Ectodermal cell (in vitro differentiated cells): ENCODE measurements at regions not wholly inside any gene's neighbourhood (a gene's known extent, or its start where the extent isn't known, plus 50 kb on each side); places are given as distances from the start of the nearest gene placed in this dataset.

Experiments used
- H3K27ac ChIP-seq: 2 replicates; pipeline ENCODE4 v1.7.0; 2013; ENCODE audit warnings: mild to moderate bottlenecking, low read depth, low read length; ENCODE audit not compliant: insufficient read depth, poor library complexity, severe bottlenecking
- H3K27me3 ChIP-seq: 2 replicates; pipeline ENCODE4 v1.7.0; 2013; ENCODE audit warnings: mild to moderate bottlenecking, low read length; ENCODE audit not compliant: insufficient read depth, control insufficient read depth, poor library complexity, severe bottlenecking
- H3K36me3 ChIP-seq: one replicate; pipeline ENCODE4 v1.7.0; 2013; ENCODE audit warnings: low read length; ENCODE audit not compliant: control insufficient read depth, insufficient read depth
- H3K4me1 ChIP-seq: one replicate; pipeline ENCODE4 v1.7.0; 2013; ENCODE audit warnings: low read length; ENCODE audit not compliant: control insufficient read depth, insufficient read depth
- H3K4me3 ChIP-seq: 2 replicates; pipeline ENCODE4 v1.7.0; 2013; ENCODE audit warnings: low read depth, low read length, control low read depth; ENCODE audit not compliant: insufficient read depth
- H3K9me3 ChIP-seq: 2 replicates; pipeline ENCODE4 v1.7.0; 2013; ENCODE audit warnings: mild to moderate bottlenecking, low read length, moderate library complexity; ENCODE audit not compliant: control insufficient read depth
- WGBS, 2 experiments: methylation state at CpG; one replicate each; pipeline ENCODE4 v1.1.7; 2013; ENCODE audit warnings: missing lambda C conversion rate in 2 of 2; 5-methylcytosine and 5-hydroxymethylcytosine counted together

DNA sequence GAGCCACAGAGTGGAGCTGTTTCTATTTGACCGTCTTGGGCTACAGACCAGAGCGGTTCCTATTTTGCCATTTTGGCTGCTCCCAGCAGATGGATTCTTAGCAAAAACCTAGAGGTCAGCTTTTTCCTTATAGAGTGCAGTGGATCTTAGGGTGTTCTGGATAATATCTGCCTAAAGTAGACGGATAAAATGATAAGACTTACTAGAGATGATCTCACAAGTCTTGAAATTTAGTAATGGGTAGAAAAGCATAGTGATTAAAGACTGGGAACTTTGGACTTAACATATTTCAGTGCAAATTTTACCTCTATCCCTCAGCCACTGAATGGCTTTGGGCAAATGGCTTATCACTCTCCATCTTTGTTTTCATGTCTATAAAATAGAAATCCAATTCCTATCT, 439.8 kb downstream of the ADGRL2 start:
- H3K27me3 ChIP-seq, result no peaks in the 10 kb centered on the region
- no peak overlapping the region for H3K27ac ChIP-seq
- WGBS, 2 experiments, result 62 to 64% methylated on average over 3 of the region's 3 CpGs
- no peaks in the 10 kb centered on the region for H3K4me1 ChIP-seq
- peaks cover 3% of the 10 kb centered on the region for H3K9me3 ChIP-seq
- H3K36me3 ChIP-seq, result no peaks in the 10 kb centered on the region
- H3K4me3 ChIP-seq, result no peak overlapping the region

DNA sequence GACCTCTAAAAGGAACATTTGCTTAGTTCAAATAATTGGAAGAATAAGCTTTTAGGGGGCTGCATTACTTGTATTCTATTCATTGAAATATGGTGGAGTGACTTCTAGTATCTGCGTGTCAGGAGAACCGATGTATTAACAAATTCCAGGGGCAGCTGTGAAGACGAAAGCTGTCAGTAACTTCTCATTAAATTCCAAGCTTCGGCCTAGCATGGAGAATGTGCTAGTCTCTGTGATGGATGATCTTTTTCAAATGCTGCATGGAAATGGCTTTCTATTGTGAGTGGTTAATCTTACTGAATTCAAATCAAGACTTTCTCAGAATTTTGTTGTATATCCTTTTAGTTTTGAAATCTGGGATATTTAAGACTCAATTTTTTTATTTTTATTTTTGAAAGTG, 429.9 kb downstream of the ADGRL2 start:
- H3K4me3 ChIP-seq, result no peak overlapping the region
- H3K27me3 ChIP-seq, result no peaks in the 10 kb centered on the region
- H3K27ac ChIP-seq, result no peak overlapping the region
- 77 to 86% methylated on average over 4 of the region's 4 CpGs for WGBS, 2 experiments
- no peaks in the 10 kb centered on the region for H3K9me3 ChIP-seq
- H3K36me3 ChIP-seq, result no peaks in the 10 kb centered on the region
- H3K4me1 ChIP-seq, result no peaks in the 10 kb centered on the region

DNA sequence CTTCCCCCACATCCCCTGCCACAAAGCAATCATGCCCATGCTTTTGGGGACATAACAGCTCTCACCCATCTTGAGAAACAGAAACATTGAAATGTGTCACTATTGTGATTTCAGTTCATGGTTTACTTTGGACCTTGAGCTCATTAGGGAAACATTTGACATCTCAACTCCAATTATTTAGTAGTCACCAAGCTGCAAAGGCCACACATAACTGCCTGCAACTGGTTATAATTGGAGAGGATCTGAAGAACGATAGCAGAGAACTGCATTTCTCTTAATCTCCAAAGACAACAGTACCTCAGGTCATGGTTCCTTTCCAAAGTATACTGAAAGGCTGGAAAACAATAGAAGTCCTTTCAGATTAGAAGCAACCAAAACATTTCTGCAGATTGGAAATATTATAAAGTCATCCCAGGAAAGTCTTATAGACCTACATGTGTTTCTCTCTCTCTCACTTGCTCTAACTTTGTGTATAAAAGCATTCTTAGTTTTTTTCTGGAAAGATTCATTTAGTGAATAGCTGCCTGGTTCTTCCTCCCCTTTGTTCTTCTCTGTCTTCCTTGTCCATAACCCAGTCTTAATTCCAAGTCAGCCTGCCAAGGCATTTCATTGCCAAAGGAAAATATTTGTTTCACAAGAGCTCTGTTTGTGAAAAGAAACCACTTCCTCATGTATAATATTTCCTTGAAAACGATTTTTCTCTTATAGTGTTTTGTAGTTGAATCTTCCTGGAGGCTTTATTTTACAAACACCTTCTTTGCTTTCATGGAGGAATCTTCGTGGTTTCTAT, 426.8 kb downstream of the ADGRL2 start:
- 80 to 100% methylated on average over 1 to 2 of the region's 3 CpGs for WGBS, 2 experiments
- Histone ChIP-seq H3K36me3 (no peaks in the 10 kb centered on the region), H3K4me3 (no peak overlapping the region), H3K27me3 (no peaks in the 10 kb centered on the region), H3K4me1 (no peaks in the 10 kb centered on the region), H3K27ac (no peak overlapping the region), H3K9me3 (no peaks in the 10 kb centered on the region)

DNA sequence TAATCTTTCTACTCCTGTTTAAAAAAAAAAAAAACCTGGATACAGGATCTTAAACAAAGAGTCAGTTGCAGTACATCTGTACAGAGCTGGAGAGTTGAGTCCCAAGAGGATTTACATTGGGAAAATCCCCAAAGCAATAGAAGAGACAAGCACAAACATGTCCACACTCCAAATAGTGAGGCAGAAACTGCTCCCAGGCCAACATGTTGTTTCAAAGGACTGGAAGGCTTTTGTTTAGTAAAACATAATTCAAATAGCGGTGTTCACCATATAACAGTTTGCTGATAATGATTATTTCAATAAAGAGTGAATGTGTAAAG, 425.4 kb downstream of the ADGRL2 start:
- WGBS, 2 experiments, result 100% methylated on average over 1 of the region's 1 CpG; no CpG with 5 or more reads in 1 of the 2 experiments
- Histone ChIP-seq H3K27me3 (no peaks in the 10 kb centered on the region), H3K4me1 (no peaks in the 10 kb centered on the region), H3K4me3 (no peak overlapping the region), H3K36me3 (no peaks in the 10 kb centered on the region), H3K9me3 (no peaks in the 10 kb centered on the region), H3K27ac (no peak overlapping the region)

DNA sequence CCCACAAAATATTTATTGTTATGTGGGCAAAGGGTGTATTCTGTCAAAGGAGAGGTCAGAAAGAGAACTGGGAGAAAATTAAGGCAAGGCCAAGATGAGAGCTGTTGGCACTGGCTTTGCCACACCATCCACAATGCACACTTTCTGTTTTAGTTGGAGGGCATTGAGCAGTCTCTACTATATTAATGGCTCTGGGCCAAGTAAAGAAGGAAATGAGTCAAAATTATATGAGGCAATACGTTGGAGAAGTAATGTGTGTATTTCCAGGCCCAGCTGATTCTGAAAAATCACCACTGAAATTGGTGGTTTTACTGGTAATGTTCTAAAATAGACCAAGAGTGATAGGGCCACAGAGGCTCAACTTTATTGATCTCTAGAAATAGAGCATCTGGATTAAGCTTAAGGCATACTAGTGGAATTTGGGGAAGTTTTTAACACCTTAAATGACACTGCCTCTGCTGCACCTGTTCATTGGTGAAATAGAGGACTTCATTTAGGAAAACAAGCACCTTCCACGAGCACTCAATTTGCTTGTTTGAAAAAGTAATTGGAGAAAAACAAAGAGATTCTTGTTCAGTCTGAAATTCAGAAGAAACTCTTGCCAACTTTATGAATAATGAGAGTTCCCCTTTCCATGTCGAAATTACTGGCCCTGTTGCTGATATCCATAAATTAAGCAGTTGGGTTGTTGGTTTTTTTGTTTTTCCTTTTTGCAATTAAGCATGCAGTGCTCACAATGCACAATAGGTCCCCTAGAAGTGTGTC, 424.9 kb downstream of the ADGRL2 start:
- no peaks in the 10 kb centered on the region for H3K27me3 ChIP-seq
- no peak overlapping the region for H3K4me3 ChIP-seq
- H3K36me3 ChIP-seq, result no peaks in the 10 kb centered on the region
- WGBS, 2 experiments, result 92% methylated on average over 3 of the region's 3 CpGs
- H3K9me3 ChIP-seq, result no peaks in the 10 kb centered on the region
- no peaks in the 10 kb centered on the region for H3K4me1 ChIP-seq
- H3K27ac ChIP-seq, result no peak overlapping the region

DNA sequence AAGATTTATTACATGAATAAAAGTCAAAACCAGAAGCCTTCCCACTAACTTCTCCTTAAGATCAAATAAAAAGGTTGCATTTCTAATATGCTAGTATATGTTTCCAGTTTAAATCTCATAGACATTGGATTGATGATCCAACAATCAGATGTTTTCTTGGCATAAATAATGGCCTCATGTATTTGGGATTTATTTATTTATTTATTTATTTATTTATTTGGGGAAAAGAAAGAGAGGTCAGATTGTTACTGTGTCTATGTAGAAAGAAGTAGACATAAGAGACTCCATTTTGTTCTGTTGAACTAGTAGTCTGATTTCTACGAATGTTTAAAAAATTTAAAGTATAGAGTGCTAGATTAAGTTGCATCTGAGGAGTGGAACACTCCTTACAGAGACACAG, 422.4 kb downstream of the ADGRL2 start:
- Histone ChIP-seq H3K4me3 (no peak overlapping the region), H3K36me3 (no peaks in the 10 kb centered on the region), H3K27ac (no peak overlapping the region), H3K27me3 (no peaks in the 10 kb centered on the region), H3K9me3 (no peaks in the 10 kb centered on the region), H3K4me1 (no peaks in the 10 kb centered on the region)
- 88 to 96% methylated on average over 1 of the region's 1 CpG for WGBS, 2 experiments

DNA sequence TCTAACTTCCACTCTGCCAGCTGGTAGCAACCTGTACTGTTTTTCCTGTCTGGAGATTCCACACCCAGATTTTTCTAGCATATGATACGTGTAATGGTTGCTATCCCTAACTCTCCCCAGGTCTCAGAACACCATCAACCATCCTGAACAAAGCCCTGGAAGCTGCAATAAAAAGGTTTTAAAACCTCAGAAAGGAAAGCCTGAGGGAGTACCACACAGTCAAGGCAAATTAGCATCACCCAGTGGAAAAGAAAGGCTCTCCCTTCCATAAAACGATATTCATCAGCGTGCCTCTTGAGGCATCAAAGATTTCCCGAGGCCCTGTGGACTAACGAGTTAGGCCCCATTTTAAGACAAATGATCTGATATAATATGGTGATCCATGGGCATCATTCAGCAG, 421.0 kb downstream of the ADGRL2 start:
- Histone ChIP-seq H3K9me3 (no peaks in the 10 kb centered on the region), H3K4me3 (no peak overlapping the region), H3K27ac (no peak overlapping the region), H3K36me3 (no peaks in the 10 kb centered on the region), H3K27me3 (no peaks in the 10 kb centered on the region), H3K4me1 (no peaks in the 10 kb centered on the region)
- WGBS, 2 experiments, result 95 to 100% methylated on average over 5 of the region's 5 CpGs

DNA sequence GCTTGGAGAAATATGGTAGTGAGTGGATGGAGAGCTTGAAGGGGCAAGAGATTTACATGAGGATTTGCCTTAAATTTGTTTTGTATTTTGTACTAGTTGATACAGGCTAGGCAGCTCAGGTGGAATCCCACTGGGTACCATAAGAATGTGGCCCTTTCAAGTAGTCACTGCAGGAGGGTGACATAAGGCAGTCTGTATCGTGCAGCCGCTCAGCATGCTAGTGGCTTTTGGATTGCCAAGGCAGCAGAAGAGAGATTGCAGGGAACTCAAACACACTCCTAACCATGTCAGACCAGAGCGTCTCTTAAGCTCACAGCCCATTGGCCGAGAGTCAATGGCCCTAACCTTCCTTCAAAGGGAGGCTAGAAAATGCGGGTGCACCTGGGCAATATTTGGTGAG, 420.0 kb downstream of the ADGRL2 start:
- H3K4me1 ChIP-seq, result no peaks in the 10 kb centered on the region
- H3K9me3 ChIP-seq, result no peaks in the 10 kb centered on the region
- 65 to 69% methylated on average over 5 of the region's 5 CpGs for WGBS, 2 experiments
- H3K4me3 ChIP-seq, result no peak overlapping the region
- H3K36me3 ChIP-seq, result no peaks in the 10 kb centered on the region
- no peaks in the 10 kb centered on the region for H3K27me3 ChIP-seq
- H3K27ac ChIP-seq, result no peak overlapping the region

DNA sequence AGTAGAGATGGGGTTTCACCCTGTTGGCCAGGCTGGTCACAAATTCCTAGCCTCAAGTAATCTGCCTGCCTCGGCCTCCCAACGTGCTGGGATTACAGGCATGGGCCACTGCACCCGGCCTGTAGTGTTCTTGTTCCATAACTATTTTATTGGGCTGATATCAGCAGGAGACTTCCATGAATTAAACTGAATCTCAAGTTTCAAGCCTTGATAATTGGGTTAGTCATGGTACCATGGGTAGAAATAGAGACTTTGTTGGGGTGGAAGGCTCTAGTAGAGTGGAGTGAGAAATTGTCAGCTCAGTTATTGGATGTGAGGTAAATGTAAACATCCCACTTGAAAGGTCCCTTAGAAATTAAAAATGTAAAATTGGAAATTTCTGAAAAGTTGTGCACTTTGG, 419.1 kb downstream of the ADGRL2 start:
- no peak overlapping the region for H3K4me3 ChIP-seq
- no peaks in the 10 kb centered on the region for H3K27me3 ChIP-seq
- H3K27ac ChIP-seq, result no peak overlapping the region
- WGBS, 2 experiments, result 84 to 93% methylated on average over 3 of the region's 3 CpGs
- no peaks in the 10 kb centered on the region for H3K4me1 ChIP-seq
- H3K9me3 ChIP-seq, result no peaks in the 10 kb centered on the region
- no peaks in the 10 kb centered on the region for H3K36me3 ChIP-seq

DNA sequence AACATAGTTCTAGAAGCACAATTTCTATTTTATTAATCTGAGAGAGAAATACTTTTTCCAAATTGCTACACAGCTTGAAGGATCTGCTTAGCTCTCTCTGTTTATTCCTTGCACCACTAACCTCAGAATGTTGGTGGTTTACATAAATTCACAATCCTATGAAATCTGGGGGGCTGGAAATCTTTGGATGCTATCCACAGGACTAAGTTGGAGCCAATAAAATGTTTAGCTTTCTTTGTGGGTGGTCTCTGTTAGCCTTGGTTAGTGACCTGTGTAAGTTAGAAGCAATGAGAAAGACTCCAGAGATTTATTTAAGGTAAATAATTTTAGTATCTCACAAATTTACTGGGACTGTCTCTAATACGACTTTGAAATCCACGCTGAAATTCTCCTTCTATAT, 418.1 kb downstream of the ADGRL2 start:
- H3K9me3 ChIP-seq, result no peaks in the 10 kb centered on the region
- no peak overlapping the region for H3K4me3 ChIP-seq
- H3K36me3 ChIP-seq, result no peaks in the 10 kb centered on the region
- H3K27ac ChIP-seq, result no peak overlapping the region
- H3K27me3 ChIP-seq, result no peaks in the 10 kb centered on the region
- WGBS, 2 experiments, result 97 to 100% methylated on average over 2 of the region's 2 CpGs
- no peaks in the 10 kb centered on the region for H3K4me1 ChIP-seq
